ENCODE measurements at regions not wholly inside any gene's neighbourhood (a gene's known extent, or its start where the extent isn't known, plus 50 kb on each side); places are given as distances from the start of the nearest gene placed in this dataset.

GRCh38 chr5:133842846-133843611 lies 125.4 kb downstream of the C5orf15 start:
- TF ChIP-seq CTCF (conservative IDR thresholded peaks at IDR 0.05 in 1 of 2, IDR thresholded peaks at IDR 0.05 in 1 of 2; ENCODE audit: low read depth in 1 of 2, low read length in 2 of 2) (no peak), EZH2 (IDR thresholded peaks at IDR 0.05; ENCODE audit: low read length, missing control alignments) (no peak)

All from fibroblast of lung (primary cell).